ENCODE measurements at regions not wholly inside any gene's neighbourhood (a gene's known extent, or its start where the extent isn't known, plus 50 kb on each side); places are given as distances from the start of the nearest gene placed in this dataset.

DNA sequence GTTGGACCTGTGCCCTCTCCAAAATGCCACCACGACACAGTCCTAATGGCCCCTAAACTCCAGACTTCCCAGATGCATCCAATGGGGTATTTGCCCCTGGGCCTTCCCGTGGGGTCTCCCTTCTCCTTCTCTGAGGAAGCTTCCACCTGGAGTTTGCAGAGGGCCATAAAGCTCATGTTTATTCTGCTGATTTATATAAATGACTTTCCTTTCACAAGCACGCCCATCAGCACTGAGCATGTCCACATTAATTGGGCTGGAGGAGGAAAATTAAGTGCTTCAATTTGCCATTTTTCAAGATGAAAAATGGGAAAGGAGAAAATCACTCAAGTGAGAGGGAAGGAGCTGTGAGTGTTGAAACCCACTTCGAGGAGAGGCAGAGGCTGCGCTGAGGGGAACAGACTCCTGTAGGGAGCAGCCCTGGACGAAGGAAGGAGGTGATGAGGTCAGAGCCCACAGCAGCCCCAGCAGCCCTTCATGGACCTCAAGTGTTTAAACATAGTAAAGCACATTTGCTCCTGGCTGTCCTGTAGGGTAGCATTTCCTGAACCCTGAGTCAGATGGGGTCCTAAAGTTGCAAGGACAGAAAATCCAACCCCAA lies 434.9 kb upstream of the SULF2 start:
- no peak for ATAC-seq
- TF ChIP-seq ISL1 (CRISPR knock-in tag; IDR thresholded peaks at IDR 0.05), result no peak
- no peak for TF ChIP-seq ZNF565 (CRISPR knock-in tag; conservative IDR thresholded peaks at IDR 0.05; ENCODE audit: low read depth)
- TF ChIP-seq ZC3H10 (CRISPR knock-in tag; IDR thresholded peaks at IDR 0.05), result no peak
- no peak for TF ChIP-seq CSRNP3 (CRISPR knock-in tag; IDR thresholded peaks at IDR 0.05)
- TF ChIP-seq OSR1 (CRISPR knock-in tag; IDR thresholded peaks at IDR 0.05), result no peak
- no peak for TF ChIP-seq GLIS3 (CRISPR knock-in tag; IDR thresholded peaks at IDR 0.05)
- TF ChIP-seq PPARA (CRISPR knock-in tag; IDR thresholded peaks at IDR 0.05; ENCODE audit: borderline replicate concordance), result no peak
- TF ChIP-seq SNAI2 (CRISPR knock-in tag; IDR thresholded peaks at IDR 0.05), result no peak
- no peak for TF ChIP-seq TCF4 (CRISPR knock-in tag; IDR thresholded peaks at IDR 0.05; ENCODE audit: borderline replicate concordance)

DNA sequence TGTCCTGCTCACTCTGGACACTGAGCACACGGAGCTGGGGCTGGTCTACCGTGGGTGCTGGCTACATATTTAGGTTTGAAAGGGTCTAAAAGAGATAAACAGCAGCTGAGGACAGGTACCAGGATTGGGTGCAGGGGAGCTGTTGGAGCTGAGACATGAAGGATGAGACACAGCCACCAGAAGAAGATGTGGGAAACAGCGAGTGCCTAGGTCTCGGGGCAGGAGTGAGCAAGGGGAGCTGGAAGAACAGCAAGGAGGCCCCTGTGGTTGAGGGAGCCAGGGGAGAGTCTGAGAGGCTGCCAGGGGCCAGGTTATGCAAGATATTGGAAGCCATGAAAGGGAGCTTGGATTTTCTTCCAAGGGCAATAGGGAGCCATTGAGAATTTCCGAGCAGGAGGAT lies 434.0 kb upstream of the SULF2 start:
- TF ChIP-seq, protein P1, sequence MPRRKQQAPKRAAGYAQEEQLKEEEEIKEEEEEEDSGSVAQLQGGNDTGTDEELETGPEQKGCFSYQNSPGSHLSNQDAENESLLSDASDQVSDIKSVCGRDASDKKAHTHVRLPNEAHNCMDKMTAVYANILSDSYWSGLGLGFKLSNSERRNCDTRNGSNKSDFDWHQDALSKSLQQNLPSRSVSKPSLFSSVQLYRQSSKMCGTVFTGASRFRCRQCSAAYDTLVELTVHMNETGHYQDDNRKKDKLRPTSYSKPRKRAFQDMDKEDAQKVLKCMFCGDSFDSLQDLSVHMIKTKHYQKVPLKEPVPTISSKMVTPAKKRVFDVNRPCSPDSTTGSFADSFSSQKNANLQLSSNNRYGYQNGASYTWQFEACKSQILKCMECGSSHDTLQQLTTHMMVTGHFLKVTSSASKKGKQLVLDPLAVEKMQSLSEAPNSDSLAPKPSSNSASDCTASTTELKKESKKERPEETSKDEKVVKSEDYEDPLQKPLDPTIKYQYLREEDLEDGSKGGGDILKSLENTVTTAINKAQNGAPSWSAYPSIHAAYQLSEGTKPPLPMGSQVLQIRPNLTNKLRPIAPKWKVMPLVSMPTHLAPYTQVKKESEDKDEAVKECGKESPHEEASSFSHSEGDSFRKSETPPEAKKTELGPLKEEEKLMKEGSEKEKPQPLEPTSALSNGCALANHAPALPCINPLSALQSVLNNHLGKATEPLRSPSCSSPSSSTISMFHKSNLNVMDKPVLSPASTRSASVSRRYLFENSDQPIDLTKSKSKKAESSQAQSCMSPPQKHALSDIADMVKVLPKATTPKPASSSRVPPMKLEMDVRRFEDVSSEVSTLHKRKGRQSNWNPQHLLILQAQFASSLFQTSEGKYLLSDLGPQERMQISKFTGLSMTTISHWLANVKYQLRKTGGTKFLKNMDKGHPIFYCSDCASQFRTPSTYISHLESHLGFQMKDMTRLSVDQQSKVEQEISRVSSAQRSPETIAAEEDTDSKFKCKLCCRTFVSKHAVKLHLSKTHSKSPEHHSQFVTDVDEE (CRISPR knock-in tag; IDR thresholded peaks at IDR 0.05), result no peak
- TF ChIP-seq ZNF8 (CRISPR knock-in tag; IDR thresholded peaks at IDR 0.05), result no peak
- TF ChIP-seq ISL1 (CRISPR knock-in tag; IDR thresholded peaks at IDR 0.05), result no peak
- ATAC-seq, result no peak

DNA sequence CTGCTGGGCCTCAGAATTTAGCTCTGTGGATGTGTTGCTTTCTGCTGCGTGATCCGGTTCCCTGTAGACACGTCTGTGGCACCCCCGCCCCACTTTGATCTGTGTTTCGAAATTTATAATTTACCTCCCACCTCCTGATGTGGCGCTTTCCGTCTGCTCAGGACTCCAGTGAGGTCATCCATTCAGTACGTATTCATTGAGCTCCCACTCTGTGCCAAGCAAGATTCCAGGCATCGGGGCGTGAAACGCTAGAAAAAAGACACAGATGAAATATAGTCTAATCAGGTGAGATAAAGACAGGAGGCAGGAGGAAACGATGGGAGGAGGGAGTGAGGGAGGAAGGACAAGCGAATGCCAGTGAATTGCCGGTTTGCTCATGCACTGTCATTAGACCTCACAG lies 431.9 kb upstream of the SULF2 start:
- ATAC-seq, result no peak
- TF ChIP-seq ARNTL (CRISPR knock-in tag; IDR thresholded peaks at IDR 0.05; ENCODE audit: borderline replicate concordance, low read depth) (no peak), ISL1 (CRISPR knock-in tag; IDR thresholded peaks at IDR 0.05) (no peak), ZNF565 (CRISPR knock-in tag; conservative IDR thresholded peaks at IDR 0.05; ENCODE audit: low read depth) (no peak), ESRRG (CRISPR knock-in tag; IDR thresholded peaks at IDR 0.05) (no peak), OSR1 (CRISPR knock-in tag; IDR thresholded peaks at IDR 0.05) (no peak), SNAI2 (CRISPR knock-in tag; IDR thresholded peaks at IDR 0.05) (no peak), ZC3H10 (CRISPR knock-in tag; IDR thresholded peaks at IDR 0.05) (no peak), ZFP3 (CRISPR knock-in tag; IDR thresholded peaks at IDR 0.05) (no peak), RARB (CRISPR knock-in tag; IDR thresholded peaks at IDR 0.05) (no peak)
- TF ChIP-seq, protein P2, sequence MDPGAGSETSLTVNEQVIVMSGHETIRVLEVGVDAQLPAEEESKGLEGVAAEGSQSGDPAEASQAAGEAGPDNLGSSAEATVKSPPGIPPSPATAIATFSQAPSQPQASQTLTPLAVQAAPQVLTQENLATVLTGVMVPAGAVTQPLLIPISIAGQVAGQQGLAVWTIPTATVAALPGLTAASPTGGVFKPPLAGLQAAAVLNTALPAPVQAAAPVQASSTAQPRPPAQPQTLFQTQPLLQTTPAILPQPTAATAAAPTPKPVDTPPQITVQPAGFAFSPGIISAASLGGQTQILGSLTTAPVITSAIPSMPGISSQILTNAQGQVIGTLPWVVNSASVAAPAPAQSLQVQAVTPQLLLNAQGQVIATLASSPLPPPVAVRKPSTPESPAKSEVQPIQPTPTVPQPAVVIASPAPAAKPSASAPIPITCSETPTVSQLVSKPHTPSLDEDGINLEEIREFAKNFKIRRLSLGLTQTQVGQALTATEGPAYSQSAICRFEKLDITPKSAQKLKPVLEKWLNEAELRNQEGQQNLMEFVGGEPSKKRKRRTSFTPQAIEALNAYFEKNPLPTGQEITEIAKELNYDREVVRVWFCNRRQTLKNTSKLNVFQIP (CRISPR knock-in tag; IDR thresholded peaks at IDR 0.05; ENCODE audit: borderline replicate concordance, low read depth), result no peak

GRCh38 chr20:48215536-48215935 lies 430.3 kb upstream of the SULF2 start:
- ATAC-seq, result no peak
- TF ChIP-seq GLIS3 (CRISPR knock-in tag; IDR thresholded peaks at IDR 0.05) (no peak), RARB (CRISPR knock-in tag; IDR thresholded peaks at IDR 0.05) (no peak), ZFP3 (CRISPR knock-in tag; IDR thresholded peaks at IDR 0.05) (no peak)

DNA sequence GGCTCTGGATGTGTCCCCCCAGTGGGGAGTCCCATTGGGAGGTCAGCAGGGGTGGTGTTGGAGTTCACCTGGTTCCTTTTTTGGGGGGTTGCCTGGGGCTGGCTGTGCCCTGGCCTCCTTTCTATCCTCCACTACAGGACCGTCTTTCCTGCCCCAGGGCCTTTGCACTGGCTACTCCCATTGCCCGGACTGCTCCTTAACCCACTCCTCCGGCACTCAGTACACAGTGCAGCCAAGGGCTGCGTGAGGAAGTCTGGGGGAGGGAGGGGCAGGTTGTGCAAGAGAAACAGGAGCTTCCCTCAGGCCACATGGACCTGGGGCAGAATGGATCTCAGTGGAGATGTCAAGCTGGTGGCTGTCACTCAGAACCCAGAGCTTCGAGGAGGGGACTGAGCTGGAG lies 429.3 kb upstream of the SULF2 start:
- no peak for ATAC-seq
- no peak for TF ChIP-seq ZNF8 (CRISPR knock-in tag; IDR thresholded peaks at IDR 0.05)
- no peak for TF ChIP-seq ESRRG (CRISPR knock-in tag; IDR thresholded peaks at IDR 0.05)
- no peak for TF ChIP-seq ZFP3 (CRISPR knock-in tag; IDR thresholded peaks at IDR 0.05)
- no peak for TF ChIP-seq ZNF565 (CRISPR knock-in tag; conservative IDR thresholded peaks at IDR 0.05; ENCODE audit: low read depth)
- TF ChIP-seq BACH2 (CRISPR knock-in tag; IDR thresholded peaks at IDR 0.05; ENCODE audit: borderline replicate concordance), result no peak
- TF ChIP-seq CSRNP3 (CRISPR knock-in tag; IDR thresholded peaks at IDR 0.05), result no peak
- TF ChIP-seq ZC3H10 (CRISPR knock-in tag; IDR thresholded peaks at IDR 0.05), result no peak
- no peak for TF ChIP-seq PATZ1 (CRISPR knock-in tag; IDR thresholded peaks at IDR 0.05; ENCODE audit: borderline replicate concordance)
- TF ChIP-seq PPARA (CRISPR knock-in tag; IDR thresholded peaks at IDR 0.05; ENCODE audit: borderline replicate concordance), result no peak
- no peak for TF ChIP-seq ISL1 (CRISPR knock-in tag; IDR thresholded peaks at IDR 0.05)
- no peak for TF ChIP-seq TOX (CRISPR knock-in tag; IDR thresholded peaks at IDR 0.05; ENCODE audit: borderline replicate concordance)
- no peak for TF ChIP-seq ZFP30 (CRISPR knock-in tag; IDR thresholded peaks at IDR 0.05)
- TF ChIP-seq ZNF70 (CRISPR knock-in tag; IDR thresholded peaks at IDR 0.05), result no peak
- TF ChIP-seq, protein P1 (CRISPR knock-in tag; IDR thresholded peaks at IDR 0.05), result no peak
- TF ChIP-seq OSR1 (CRISPR knock-in tag; IDR thresholded peaks at IDR 0.05), result no peak

All from SK-N-SH treated with all-trans-retinoic acid at 6 μM for 48 hours (cell line).